ENCODE measurements at regions not wholly inside any gene's neighbourhood (a gene's known extent, or its start where the extent isn't known, plus 50 kb on each side); places are given as distances from the start of the nearest gene placed in this dataset.

DNA sequence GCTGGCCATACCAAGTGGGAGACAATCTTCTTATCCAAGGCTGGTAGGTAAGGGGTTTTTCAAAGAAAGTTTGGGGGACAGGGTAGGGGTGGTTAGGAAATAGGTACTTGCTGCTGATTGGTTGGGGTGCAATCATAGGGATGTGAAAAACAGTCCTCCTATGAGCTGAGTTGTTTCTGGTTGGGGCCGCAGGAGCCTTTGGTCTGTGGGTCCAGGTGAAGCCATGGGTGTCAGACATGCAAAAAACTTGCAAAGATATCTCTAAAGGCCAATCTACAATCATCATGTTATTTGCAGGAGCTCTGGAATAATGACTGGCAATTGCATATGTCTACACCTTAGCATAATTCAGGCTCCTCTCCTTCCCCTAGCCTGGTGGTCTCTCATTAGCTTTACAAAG, 982.3 kb downstream of the DIPK2A start:
- no peak overlapping the region for H3K27ac ChIP-seq
- H3K4me3 ChIP-seq: no peak overlapping the region
- no peak for DNase-seq
- CTCF ChIA-PET: no interaction called here
- POLR2A ChIA-PET (ENCODE audit: unreplicated experiment): no interaction called here
- no peak overlapping the region for H3K4me2 ChIP-seq
- intact Hi-C loops (cut with micrococcal nuclease; ENCODE audit: unreplicated experiment): no loop called here
- H3K9me2 ChIP-seq (ENCODE audit: insufficient read depth): no peaks in the 10 kb centered on the region
- H3F3A ChIP-seq (ENCODE audit: insufficient read depth, low read depth): no peaks in the 10 kb centered on the region
- no peaks in the 10 kb centered on the region for H3K27me3 ChIP-seq (ENCODE audit: insufficient read depth, low read depth)
- H2AFZ ChIP-seq: no peak overlapping the region
- no peaks in the 10 kb centered on the region for H3K4me1 ChIP-seq (replicated peaks; ENCODE audit: insufficient read depth)
- H3K9me3 ChIP-seq (ENCODE audit: insufficient read depth, low read depth): no peaks in the 10 kb centered on the region; the same call in 1 of the 2 replicates
- no TSS peak for BruUV-seq (replicated peaks)
- no peaks in the 10 kb centered on the region for H3K36me3 ChIP-seq (ENCODE audit: low read depth)
- no peaks in the 10 kb centered on the region for H3K79me2 ChIP-seq (ENCODE audit: low read depth)
- H4K20me1 ChIP-seq (ENCODE audit: insufficient read depth): no peaks in the 10 kb centered on the region
- TF ChIP-seq CTCF (conservative IDR thresholded peaks at IDR 0.05) (no peak), EZH2 (IDR thresholded peaks at IDR 0.05; ENCODE audit: low read depth) (no peak)

- ChIA-PET CTCF (no interaction called here), POLR2A (ENCODE audit: unreplicated experiment) (no interaction called here)
- intact Hi-C loops (cut with micrococcal nuclease; ENCODE audit: unreplicated experiment): no loop called here
- Histone ChIP-seq H3K9me2 (ENCODE audit: insufficient read depth) (no peaks in the 10 kb centered on the region), H3K27me3 (ENCODE audit: insufficient read depth, low read depth) (no peaks in the 10 kb centered on the region), H3F3A (ENCODE audit: insufficient read depth, low read depth) (no peaks in the 10 kb centered on the region), H3K4me1 (replicated peaks; ENCODE audit: insufficient read depth) (no peaks in the 10 kb centered on the region), H2AFZ (no peak overlapping the region), H4K20me1 (ENCODE audit: insufficient read depth) (no peaks in the 10 kb centered on the region), H3K4me3 (no peak overlapping the region), H3K4me2 (no peak overlapping the region), H3K9me3 (ENCODE audit: insufficient read depth, low read depth) (no peaks in the 10 kb centered on the region), H3K79me2 (ENCODE audit: low read depth) (no peaks in the 10 kb centered on the region), H3K27ac (no peak overlapping the region), H3K36me3 (ENCODE audit: low read depth) (no peaks in the 10 kb centered on the region)
- no peak for DNase-seq
- no TSS peak for BruUV-seq (replicated peaks)
- TF ChIP-seq CTCF (conservative IDR thresholded peaks at IDR 0.05) (no peak), EZH2 (IDR thresholded peaks at IDR 0.05; ENCODE audit: low read depth) (no peak)
Measured at GRCh38 chr3:144957398-144958101, 985.9 kb downstream of the DIPK2A start.

DNA sequence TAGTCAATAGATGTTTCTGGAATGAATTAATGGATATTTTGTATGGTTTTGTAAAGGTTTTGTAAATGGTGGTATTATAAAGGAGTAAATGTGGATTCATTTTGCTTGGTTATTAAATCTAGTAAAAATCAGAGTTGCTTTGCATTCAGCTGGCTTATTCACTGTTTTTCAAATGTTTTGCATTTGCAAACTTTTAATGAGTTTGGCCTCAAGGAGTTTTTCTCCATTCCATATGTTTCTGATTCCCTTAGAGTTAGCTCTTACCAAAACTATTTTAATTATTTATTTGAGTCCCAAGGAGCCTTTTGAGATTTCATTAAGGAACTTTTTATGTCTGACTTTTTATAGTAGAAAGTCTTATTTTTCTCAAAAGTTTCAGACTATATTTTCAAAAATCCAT, 992.2 kb downstream of the DIPK2A start:
- Histone ChIP-seq H3K4me1 (replicated peaks; ENCODE audit: insufficient read depth) (no peaks in the 10 kb centered on the region), H3K9me3 (ENCODE audit: insufficient read depth, low read depth) (no peaks in the 10 kb centered on the region), H3K79me2 (ENCODE audit: low read depth) (no peaks in the 10 kb centered on the region), H3K27ac (no peak overlapping the region), H2AFZ (no peak overlapping the region), H3K27me3 (ENCODE audit: insufficient read depth, low read depth) (no peaks in the 10 kb centered on the region), H3K9me2 (ENCODE audit: insufficient read depth) (no peaks in the 10 kb centered on the region), H3K4me2 (no peak overlapping the region), H4K20me1 (ENCODE audit: insufficient read depth) (no peaks in the 10 kb centered on the region), H3F3A (ENCODE audit: insufficient read depth, low read depth) (no peaks in the 10 kb centered on the region), H3K4me3 (no peak overlapping the region), H3K36me3 (ENCODE audit: low read depth) (no peaks in the 10 kb centered on the region)
- DNase-seq: no peak
- no TSS peak for BruUV-seq (replicated peaks)
- intact Hi-C loops (cut with micrococcal nuclease; ENCODE audit: unreplicated experiment): no loop called here
- ChIA-PET POLR2A (ENCODE audit: unreplicated experiment) (no interaction called here), CTCF (no interaction called here)
- TF ChIP-seq EZH2 (IDR thresholded peaks at IDR 0.05; ENCODE audit: low read depth): no peak
- TF ChIP-seq CTCF (conservative IDR thresholded peaks at IDR 0.05): no peak

All from PC-9 (cell line).